Parathyroid adenoma (tissue), 2 donors: ENCODE measurements at regions not wholly inside any gene's neighbourhood (a gene's known extent, or its start where the extent isn't known, plus 50 kb on each side); places are given as distances from the start of the nearest gene placed in this dataset.

Source experiments
- H2AFZ ChIP-seq: fragments of 300-600 bp; sonication (generic); one replicate; pipeline ENCODE4 v1.7.0; 2017; ENCODE audit warnings: antibody characterized with exemption, mild to moderate bottlenecking
- H3K27ac ChIP-seq: fragments of 300-600 bp; sonication (generic); one replicate; pipeline ENCODE4 v1.7.0; 2017
- H3K27me3 ChIP-seq: fragments of 300-600 bp; sonication (generic); one replicate; pipeline ENCODE4 v1.7.0; 2017; ENCODE audit warnings: low read length; ENCODE audit not compliant: control insufficient read depth, insufficient read depth
- H3K36me3 ChIP-seq: fragments of 300-600 bp; sonication (generic); one replicate; pipeline ENCODE4 v1.7.0; 2017; ENCODE audit warnings: low read length; ENCODE audit not compliant: control insufficient read depth, insufficient read depth
- H3K4me1 ChIP-seq: fragments of 300-600 bp; sonication (generic); one replicate; pipeline ENCODE4 v1.7.0; 2017; ENCODE audit warnings: control low read depth
- H3K4me2 ChIP-seq: fragments of 300-600 bp; sonication (generic); one replicate; pipeline ENCODE4 v1.7.0; 2017; ENCODE audit warnings: low read length
- H3K4me3 ChIP-seq: fragments of 300-600 bp; sonication (generic); one replicate; pipeline ENCODE4 v1.7.0; 2017; ENCODE audit warnings: low read depth, low read length
- H3K79me2 ChIP-seq: fragments of 300-600 bp; sonication (generic); one replicate; pipeline ENCODE4 v1.7.0; 2017; ENCODE audit warnings: control low read depth
- H3K9ac ChIP-seq: fragments of 300-600 bp; sonication (generic); one replicate; pipeline ENCODE4 v1.7.0; 2017; ENCODE audit warnings: mild to moderate bottlenecking
- H3K9me3 ChIP-seq: fragments of 300-600 bp; sonication (generic); one replicate; pipeline ENCODE4 v1.7.0; 2017; ENCODE audit warnings: low read length; ENCODE audit not compliant: control insufficient read depth
- CTCF ChIP-seq: fragments of 300-600 bp; sonication (generic); IDR thresholded peaks from one replicate; pipeline ENCODE4 v1.7.0; 2017; ENCODE audit warnings: antibody characterized with exemption, mild to moderate bottlenecking
- donor health status: primary hyperparathyroidism.

- H3K4me3 ChIP-seq: no peak overlapping the region
- no peak overlapping the region for H3K27ac ChIP-seq
- H3K36me3 ChIP-seq: no peaks in the 10 kb centered on the region
- H3K27me3 ChIP-seq: no peaks in the 10 kb centered on the region
- no peak for TF ChIP-seq CTCF
- no peaks in the 10 kb centered on the region for H3K4me1 ChIP-seq
- no peak overlapping the region for H2AFZ ChIP-seq
- H3K79me2 ChIP-seq: no peaks in the 10 kb centered on the region
- H3K9me3 ChIP-seq: no peaks in the 10 kb centered on the region
- no peak overlapping the region for H3K9ac ChIP-seq
- no peak overlapping the region for H3K4me2 ChIP-seq
Measured at GRCh38 chr1:55446351-55446750, 231.2 kb upstream of the USP24 start.

- H3K27ac ChIP-seq: no peak overlapping the region
- H3K9ac ChIP-seq: no peak overlapping the region
- H3K9me3 ChIP-seq: no peaks in the 10 kb centered on the region
- no peaks in the 10 kb centered on the region for H3K4me1 ChIP-seq
- no peak for TF ChIP-seq CTCF
- no peaks in the 10 kb centered on the region for H3K27me3 ChIP-seq
- H3K4me2 ChIP-seq: no peak overlapping the region
- H3K36me3 ChIP-seq: no peaks in the 10 kb centered on the region
- H3K4me3 ChIP-seq: no peak overlapping the region
- H2AFZ ChIP-seq: no peak overlapping the region
- no peaks in the 10 kb centered on the region for H3K79me2 ChIP-seq
Measured at GRCh38 chr1:55445416-55445815, 230.3 kb upstream of the USP24 start.

GRCh38 chr1:55444667-55445066, 229.5 kb upstream of the USP24 start:
- Histone ChIP-seq H3K27ac (no peak overlapping the region), H3K9me3 (no peaks in the 10 kb centered on the region), H3K4me1 (no peaks in the 10 kb centered on the region), H3K4me2 (no peak overlapping the region), H3K27me3 (no peaks in the 10 kb centered on the region), H3K79me2 (no peaks in the 10 kb centered on the region), H3K9ac (no peak overlapping the region), H3K36me3 (no peaks in the 10 kb centered on the region), H3K4me3 (no peak overlapping the region), H2AFZ (no peak overlapping the region)
- TF ChIP-seq CTCF: no peak

GRCh38 chr1:55443175-55443915, 228.2 kb upstream of the USP24 start:
- Histone ChIP-seq H2AFZ (no peak overlapping the region), H3K4me1 (no peaks in the 10 kb centered on the region), H3K27me3 (no peaks in the 10 kb centered on the region), H3K36me3 (no peaks in the 10 kb centered on the region), H3K9me3 (no peaks in the 10 kb centered on the region), H3K4me3 (no peak overlapping the region), H3K79me2 (no peaks in the 10 kb centered on the region), H3K27ac (no peak overlapping the region), H3K9ac (no peak overlapping the region), H3K4me2 (no peak overlapping the region)
- no peak for TF ChIP-seq CTCF

- Histone ChIP-seq H3K79me2 (no peaks in the 10 kb centered on the region), H3K27ac (no peak overlapping the region), H3K4me2 (no peak overlapping the region), H3K9me3 (no peaks in the 10 kb centered on the region), H2AFZ (no peak overlapping the region), H3K4me3 (no peak overlapping the region), H3K36me3 (no peaks in the 10 kb centered on the region), H3K4me1 (no peaks in the 10 kb centered on the region), H3K9ac (no peak overlapping the region), H3K27me3 (no peaks in the 10 kb centered on the region)
- TF ChIP-seq CTCF: no peak
Measured at GRCh38 chr1:55441489-55441888, 226.3 kb upstream of the USP24 start.
